Hepatocyte (in vitro differentiated cells): ENCODE measurements at regions not wholly inside any gene's neighbourhood (a gene's known extent, or its start where the extent isn't known, plus 50 kb on each side); places are given as distances from the start of the nearest gene placed in this dataset.

ENCODE experiments used
- CTCF ChIP-seq: fragments of 200-600 bp; sonication (generic); IDR thresholded peaks from 2 replicates; pipeline ENCODE4 v1.5.1; 2016; ENCODE audit warnings: antibody characterized with exemption, mild to moderate bottlenecking; ENCODE audit not compliant: poor library complexity
- EZH2 ChIP-seq: fragments of 200-600 bp; sonication (generic); IDR thresholded peaks from 2 replicates; pipeline ENCODE4 v1.6.1; 2016; ENCODE audit warnings: antibody characterized with exemption, mild to moderate bottlenecking, borderline replicate concordance

GRCh38 chr5:74369173-74369572 lies 271.4 kb downstream of the ENC1 start:
- TF ChIP-seq CTCF (no peak), EZH2 (no peak)
